IMR-90 (cell line): ENCODE measurements at regions not wholly inside any gene's neighbourhood (a gene's known extent, or its start where the extent isn't known, plus 50 kb on each side); places are given as distances from the start of the nearest gene placed in this dataset.

Experiments
- ATAC-seq: fragments of 200-7000 bp; cut with Tn5 transposase; 2 replicates; pipeline ENCODE4 v1.9.1; 2020; ENCODE audit warnings: low read depth, mild to moderate bottlenecking, moderate library complexity
- BruUV-seq: library from RNA; stranded (reverse); fragments of 400-500 nt; replicated peaks from 2 replicates; lab custom pipeline; 2021; lab: Mats Ljungman, UMichigan
- CTCF ChIA-PET: fragments of 300-600 bp; formaldehyde crosslinking; extraction: SDS; loops from one replicate; lab custom pipeline; 2021; ENCODE audit warnings: antibody characterized with exemption; lab: Yijun Ruan, JAX
- POLR2A ChIA-PET: fragments of 300-600 bp; sonication (Branson Sonifier 250); formaldehyde crosslinking; loops from one replicate; lab custom pipeline; 2022; ENCODE audit warnings: antibody characterized with exemption; ENCODE audit not compliant: unreplicated experiment; lab: Charles Lee
- DNase-seq: peaks from one replicate; pipeline ENCODE4 v3.0.0; 2013
- H2AFZ ChIP-seq: replicated peaks from 2 replicates; pipeline ENCODE3; 2013; ENCODE audit warnings: low read length, mild to moderate bottlenecking; ENCODE audit not compliant: poor library complexity
- H2AK5ac ChIP-seq: 2 replicates; pipeline ENCODE4 v1.6.1; 2013; ENCODE audit warnings: low read depth, low read length, inconsistent platforms
- H2AK9ac ChIP-seq: replicated peaks from 2 replicates; pipeline ENCODE3; 2013; ENCODE audit warnings: mild to moderate bottlenecking, low read depth, low read length, moderate library complexity; ENCODE audit not compliant: poor library complexity
- H2BK120ac ChIP-seq: 2 replicates; pipeline ENCODE4 v1.6.1; 2013; ENCODE audit warnings: low read depth, low read length, inconsistent platforms
- H2BK15ac ChIP-seq: 3 replicates; pipeline ENCODE4 v1.6.1; 2013; ENCODE audit warnings: low read depth, low read length, inconsistent platforms
- H2BK20ac ChIP-seq: 2 replicates; pipeline ENCODE4 v1.6.1; 2013; ENCODE audit warnings: low read depth, mild to moderate bottlenecking, inconsistent platforms, low read length, moderate library complexity
- H2BK5ac ChIP-seq: 2 replicates; pipeline ENCODE4 v1.6.1; 2013; ENCODE audit warnings: mild to moderate bottlenecking, low read depth, low read length, inconsistent platforms; ENCODE audit not compliant: poor library complexity, severe bottlenecking
- H3K14ac ChIP-seq: replicated peaks from 2 replicates; pipeline ENCODE4 v1.6.1; 2013; ENCODE audit warnings: low read depth, low read length, inconsistent platforms
- H3K18ac ChIP-seq: 2 replicates; pipeline ENCODE4 v1.6.1; 2013; ENCODE audit warnings: low read depth, low read length, control low read depth
- H3K23ac ChIP-seq: 2 replicates; pipeline ENCODE4 v1.6.1; 2013; ENCODE audit warnings: low read depth, low read length, inconsistent platforms
- H3K27ac ChIP-seq: 2 replicates; pipeline ENCODE4 v1.5.1; 2013; ENCODE audit warnings: mild to moderate bottlenecking, control low read depth, low read length; ENCODE audit not compliant: insufficient read depth
- H3K27me3 ChIP-seq: 2 replicates; pipeline ENCODE4 v1.6.1; 2013; ENCODE audit warnings: low read length; ENCODE audit not compliant: control insufficient read depth, insufficient read depth
- H3K36me3 ChIP-seq: 2 replicates; pipeline ENCODE4 v1.6.1; 2013; ENCODE audit warnings: low read length, mixed read lengths; ENCODE audit not compliant: control insufficient read depth, insufficient read depth
- H3K4ac ChIP-seq: 2 replicates; pipeline ENCODE4 v1.6.1; 2013; ENCODE audit warnings: low read depth, low read length, inconsistent platforms
- H3K4me1 ChIP-seq: 2 replicates; pipeline ENCODE4 v1.6.1; 2013; ENCODE audit warnings: low read length, mixed read lengths; ENCODE audit not compliant: control insufficient read depth, insufficient read depth
- H3K4me2 ChIP-seq: 2 replicates; pipeline ENCODE4 v1.6.1; 2013; ENCODE audit warnings: low read depth, mild to moderate bottlenecking, control low read depth, low read length, moderate library complexity
- H3K4me3 ChIP-seq: 2 replicates; pipeline ENCODE4 v1.5.1; 2013; ENCODE audit warnings: low read depth, mild to moderate bottlenecking, control low read depth, low read length, moderate library complexity; ENCODE audit not compliant: insufficient read depth
- H3K56ac ChIP-seq: 2 replicates; pipeline ENCODE4 v1.6.1; 2013; ENCODE audit warnings: low read length, inconsistent platforms; ENCODE audit not compliant: insufficient read depth; ENCODE audit errors: extremely low read depth
- H3K79me1 ChIP-seq, 2 experiments: 2 replicates each; pipeline ENCODE4 v1.6.1; 2013; ENCODE audit warnings: low read length in 2 of 2, inconsistent platforms in 1 of 2, low read depth in 1 of 2
- H3K9ac ChIP-seq: 2 replicates; pipeline ENCODE4 v1.6.1; 2013; ENCODE audit warnings: low read depth, low read length, control low read depth
- H3K9me1 ChIP-seq: 2 replicates; pipeline ENCODE4 v1.6.1; 2013; ENCODE audit warnings: low read length, inconsistent platforms; ENCODE audit not compliant: insufficient read depth
- H3K9me3 ChIP-seq: 2 replicates; pipeline ENCODE4 v1.6.1; 2013; ENCODE audit warnings: low read length; ENCODE audit not compliant: control insufficient read depth, insufficient read depth
- H4K20me1 ChIP-seq: 2 replicates; pipeline ENCODE4 v1.6.1; 2013; ENCODE audit warnings: low read length, inconsistent platforms; ENCODE audit not compliant: insufficient read depth
- H4K5ac ChIP-seq: 2 replicates; pipeline ENCODE4 v1.6.1; 2013; ENCODE audit warnings: mild to moderate bottlenecking, low read depth, low read length, control low read depth
- H4K8ac ChIP-seq, 2 experiments: 2 replicates each; pipeline ENCODE4 v1.6.1; 2013; ENCODE audit warnings: low read depth in 2 of 2, low read length in 2 of 2, control low read depth in 1 of 2, inconsistent platforms in 1 of 2
- H4K91ac ChIP-seq: 2 replicates; pipeline ENCODE4 v1.6.1; 2013; ENCODE audit warnings: low read depth, low read length, inconsistent platforms; ENCODE audit not compliant: insufficient read depth
- CTCF ChIP-seq: conservative IDR thresholded peaks from 2 replicates; pipeline ENCODE4 v1.5.1; 2012; ENCODE audit warnings: mild to moderate bottlenecking, low read depth, low read length, improper control_type of control experiment
- MAFK ChIP-seq: IDR thresholded peaks from 2 replicates; pipeline ENCODE4 v1.6.1; 2012; ENCODE audit warnings: low read depth, low read length, improper control_type of control experiment
- RCOR1 ChIP-seq: IDR thresholded peaks from 2 replicates; pipeline ENCODE4 v1.6.1; 2012; ENCODE audit warnings: mild to moderate bottlenecking, low read length, improper control_type of control experiment; ENCODE audit not compliant: insufficient replicate concordance
- WGBS, 2 experiments: methylation state at CpG; one replicate each; pipeline versions ENCODE4 v1.1.5 to v1.1.7; 2013; ENCODE audit warnings: missing lambda C conversion rate in 2 of 2; ENCODE audit not compliant: insufficient read length in 1 of 2; ENCODE audit errors: extremely low coverage in 2 of 2; 5-methylcytosine and 5-hydroxymethylcytosine counted together
- dilution Hi-C: fragments of 300-500 bp; cut with HindIII; formaldehyde crosslinking; loops from one replicate; pipeline ENCODE4 v1.14.3; 2018; ENCODE audit warnings: low sequenced_read_pairs; ENCODE audit not compliant: unreplicated experiment
- in situ Hi-C: fragments of 300-500 bp; cut with MboI; formaldehyde crosslinking; loops from 3 replicates; pipeline ENCODE4 v1.14.3; 2019; ENCODE audit warnings: low sequenced_read_pairs, inconsistent platforms, mixed read lengths
- intact Hi-C: fragments of 100-400 bp; cut with micrococcal nuclease; formaldehyde crosslinking; loops from 2 replicates; pipeline ENCODE4 v1.10.0; 2022

DNA sequence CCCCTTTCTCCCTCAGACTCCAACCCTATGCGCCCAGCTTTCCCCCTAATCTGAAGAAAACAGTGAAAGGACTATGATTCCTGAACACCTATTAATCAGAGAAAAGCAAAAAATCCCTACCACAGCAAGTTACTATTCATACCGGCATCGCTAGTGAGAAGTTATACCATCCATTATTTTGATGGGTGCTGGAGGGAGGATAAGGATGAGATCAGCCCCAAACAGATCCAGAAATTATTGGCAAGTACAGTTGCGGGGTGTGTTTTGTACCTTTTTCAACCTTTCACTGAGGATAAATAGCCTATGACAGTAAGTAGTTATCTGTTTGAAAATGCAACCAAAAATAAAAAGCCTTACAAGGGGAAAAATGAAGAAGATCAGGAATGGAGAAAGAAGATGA, 59.9 kb upstream of the ADAMTS9 start:
- no peak overlapping the region for H3K27ac ChIP-seq
- no peak overlapping the region for H2BK15ac ChIP-seq
- dilution Hi-C loops (no loop called here), in situ Hi-C loops (no loop called here), intact Hi-C loops (no loop called here)
- H2AK5ac ChIP-seq, result no peak overlapping the region
- H3K9me1 ChIP-seq, result no peaks in the 10 kb centered on the region
- no peak overlapping the region for H3K4me2 ChIP-seq
- no peak overlapping the region for H2BK120ac ChIP-seq
- no peaks in the 10 kb centered on the region for H4K20me1 ChIP-seq
- H4K8ac ChIP-seq, result no peak overlapping the region
- H3K14ac ChIP-seq, result no peak overlapping the region
- ATAC-seq (no peak), DNase-seq (no peak)
- no peak overlapping the region for H3K23ac ChIP-seq
- H3K9me3 ChIP-seq, result no peaks in the 10 kb centered on the region
- no peak overlapping the region for H3K4me3 ChIP-seq
- no TSS peak for BruUV-seq
- H4K5ac ChIP-seq, result no peak overlapping the region
- H3K36me3 ChIP-seq, result no peaks in the 10 kb centered on the region; the same call in 1 of the 2 replicates
- H4K91ac ChIP-seq, result no peak overlapping the region
- no peaks in the 10 kb centered on the region for H3K27me3 ChIP-seq
- H3K9ac ChIP-seq, result no peak overlapping the region
- POLR2A ChIA-PET, result no interaction called here
- H3K56ac ChIP-seq, result no peak overlapping the region
- no CpG with 5 or more reads among the region's 4 CpGs for WGBS, 2 experiments
- no peaks in the 10 kb centered on the region for H3K79me1 ChIP-seq
- no peak overlapping the region for H2AK9ac ChIP-seq
- no peak overlapping the region for H3K4ac ChIP-seq
- CTCF ChIA-PET, result no interaction called here
- no peak overlapping the region for H3K18ac ChIP-seq
- H3K4me1 ChIP-seq, result no peaks in the 10 kb centered on the region
- no peak overlapping the region for H2AFZ ChIP-seq
- TF ChIP-seq MAFK, result no peak
- no peak for TF ChIP-seq CTCF
- TF ChIP-seq RCOR1, result no peak
- no peak overlapping the region for H2BK20ac ChIP-seq
- no peak overlapping the region for H2BK5ac ChIP-seq
